H1 (cell line): ENCODE measurements at regions not wholly inside any gene's neighbourhood (a gene's known extent, or its start where the extent isn't known, plus 50 kb on each side); places are given as distances from the start of the nearest gene placed in this dataset.
A peak's percentile ranks its signal among the peaks of the same experiment; 100 is the strongest.
"Not testable (repeated sequence)": the region's sequence is repeated elsewhere in the genome, so short reads cannot be mapped to it uniquely, and the experiment has no call there.

ENCODE experiments used
- CTCF ChIA-PET: fragments of 300-600 bp; sonication (Branson Sonifier 250); formaldehyde crosslinking; loops from one replicate; lab custom pipeline; 2021; ENCODE audit not compliant: partially characterized antibody; lab: Charles Lee
- POLR2A ChIA-PET: fragments of 300-600 bp; sonication (Branson Sonifier 250); formaldehyde crosslinking; loops from one replicate; lab custom pipeline; 2021; ENCODE audit warnings: inconsistent platforms; ENCODE audit not compliant: partially characterized antibody; lab: Charles Lee
- DNase-seq, 2 experiments: peaks; one replicate each; pipeline versions ENCODE4 v3.0.0 to v3.0.0-alpha.2; 2010 to 2022; ENCODE audit warnings: low spot score in 2 of 2, low read depth in 1 of 2, mixed read lengths in 1 of 2
- FAIRE-seq: peaks from 2 replicates; lab custom pipeline; 2011; peaks lifted over from hg19 to GRCh38; lab: Jason Lieb, UNC
- H2AFZ ChIP-seq: 2 replicates; pipeline ENCODE4 v1.8.1; 2012; ENCODE audit warnings: low read length, inconsistent platforms
- H2AK5ac ChIP-seq: 2 replicates; pipeline ENCODE4 v1.6.1; 2013; ENCODE audit warnings: low read depth, low read length
- H2BK120ac ChIP-seq: replicated peaks from 2 replicates; pipeline ENCODE3; 2013; ENCODE audit warnings: low read depth, low read length, inconsistent platforms
- H2BK12ac ChIP-seq: 2 replicates; pipeline ENCODE4 v1.6.1; 2013; ENCODE audit warnings: low read depth, low read length
- H2BK15ac ChIP-seq: 2 replicates; pipeline ENCODE4 v1.6.1; 2013; ENCODE audit warnings: low read length
- H2BK20ac ChIP-seq: 2 replicates; pipeline ENCODE4 v1.6.1; 2013; ENCODE audit warnings: low read length
- H2BK5ac ChIP-seq: 2 replicates; pipeline ENCODE4 v1.6.1; 2013; ENCODE audit warnings: low read depth, low read length
- H3K14ac ChIP-seq: 2 replicates; pipeline ENCODE4 v1.6.1; 2013; ENCODE audit warnings: inconsistent platforms; ENCODE audit not compliant: insufficient read length
- H3K18ac ChIP-seq: 2 replicates; pipeline ENCODE4 v1.6.1; 2013; ENCODE audit warnings: low read length; ENCODE audit errors: extremely low read depth
- H3K23ac ChIP-seq: 2 replicates; pipeline ENCODE4 v1.6.1; 2013; ENCODE audit warnings: inconsistent platforms; ENCODE audit not compliant: insufficient read length
- H3K23me2 ChIP-seq: 2 replicates; pipeline ENCODE4 v1.6.1; 2013; ENCODE audit warnings: low read depth, low read length
- H3K27ac ChIP-seq: 2 replicates; pipeline ENCODE4 v1.6.1; 2011; ENCODE audit warnings: low read depth, low read length, inconsistent platforms
- H3K27me3 ChIP-seq, 4 experiments: replicated peaks in 1 of 4; 1 replicate in 1 of 4; 2 replicates in 3 of 4; pipeline versions ENCODE4 v1.6.1 to v1.8.1; 2011 to 2013; ENCODE audit warnings: low read length in 3 of 4, mild to moderate bottlenecking in 3 of 4, inconsistent platforms in 2 of 4, mixed read lengths in 2 of 4, moderate library complexity in 1 of 4; ENCODE audit not compliant: control insufficient read depth in 3 of 4, insufficient read depth in 3 of 4; ENCODE audit errors: extremely low read depth in 1 of 4
- H3K36me3 ChIP-seq, 4 experiments: 2 replicates each; pipeline versions ENCODE4 v1.6.1 to v1.8.1; 2011 to 2013; ENCODE audit warnings: mild to moderate bottlenecking in 4 of 4, low read length in 3 of 4, moderate library complexity in 2 of 4, control low read depth in 1 of 4, inconsistent platforms in 1 of 4; ENCODE audit not compliant: insufficient read depth in 4 of 4, control insufficient read depth in 2 of 4
- H3K4ac ChIP-seq: replicated peaks from 2 replicates; pipeline ENCODE3; 2013; ENCODE audit warnings: low read length, low read depth, mixed read lengths, inconsistent platforms; ENCODE audit not compliant: insufficient read length
- H3K4me1 ChIP-seq, 4 experiments: replicated peaks in 1 of 4; 1 replicate in 1 of 4; 2 replicates in 3 of 4; pipeline versions ENCODE4 v1.6.1 to v1.8.1; 2011 to 2013; ENCODE audit warnings: low read length in 3 of 4, inconsistent platforms in 2 of 4, mixed read lengths in 1 of 4; ENCODE audit not compliant: insufficient read depth in 4 of 4, control insufficient read depth in 3 of 4
- H3K4me2 ChIP-seq, 2 experiments: 2 replicates each; pipeline versions ENCODE4 v1.6.1 to v1.8.1; 2011 to 2013; ENCODE audit warnings: low read depth in 2 of 2, low read length in 2 of 2, control low read depth in 1 of 2, inconsistent platforms in 1 of 2, mild to moderate bottlenecking in 1 of 2; ENCODE audit not compliant: insufficient read depth in 1 of 2
- H3K4me3 ChIP-seq, 4 experiments: fragments of 200-600, 300-600 bp in 1 of 4; sonication (generic), shearing (Covaris generic), sonication (Bioruptor Twin) in 1 of 4; 2 replicates each; pipeline versions ENCODE4 v1.5.1 to v1.8.1; 2011 to 2016; ENCODE audit warnings: low read length in 4 of 4, low read depth in 3 of 4, control low read depth in 2 of 4, inconsistent platforms in 2 of 4, mild to moderate bottlenecking in 2 of 4, mixed read lengths in 1 of 4, moderate library complexity in 1 of 4; ENCODE audit not compliant: insufficient read depth in 2 of 4; ENCODE audit errors: extremely low read depth in 1 of 4
- H3K56ac ChIP-seq: replicated peaks from 2 replicates; pipeline ENCODE3; 2013; ENCODE audit warnings: low read depth, mild to moderate bottlenecking, mixed read lengths, low read length, inconsistent platforms; ENCODE audit not compliant: insufficient read length
- H3K79me1 ChIP-seq: 2 replicates; pipeline ENCODE4 v1.6.1; 2013; ENCODE audit warnings: low read depth, low read length, control low read depth
- H3K79me2 ChIP-seq, 2 experiments: 2 replicates each; pipeline versions ENCODE4 v1.6.1 to v1.8.1; 2012 to 2013; ENCODE audit warnings: low read length in 2 of 2, mild to moderate bottlenecking in 2 of 2, inconsistent platforms in 1 of 2; ENCODE audit not compliant: insufficient read depth in 2 of 2, control insufficient read depth in 1 of 2
- H3K9ac ChIP-seq, 4 experiments: replicated peaks in 1 of 4; 1 replicate in 1 of 4; 2 replicates in 3 of 4; pipeline versions ENCODE4 v1.6.1 to v1.8.1; 2011 to 2013; ENCODE audit warnings: low read depth in 3 of 4, low read length in 3 of 4, control low read depth in 2 of 4, mild to moderate bottlenecking in 2 of 4, moderate library complexity in 2 of 4, inconsistent platforms in 1 of 4; ENCODE audit errors: extremely low read depth in 1 of 4
- H3K9me3 ChIP-seq, 2 experiments: 2 replicates each; pipeline versions ENCODE4 v1.6.1 to v1.8.1; 2012 to 2013; ENCODE audit warnings: mild to moderate bottlenecking in 2 of 2, moderate library complexity in 2 of 2, control low read depth in 1 of 2, inconsistent platforms in 1 of 2, low read depth in 1 of 2, low read length in 1 of 2, mixed read lengths in 1 of 2; ENCODE audit not compliant: insufficient read depth in 2 of 2
- H4K20me1 ChIP-seq, 2 experiments: replicated peaks in 1 of 2; 2 replicates each; pipeline versions ENCODE3 to v1.8.1; 2011 to 2013; ENCODE audit warnings: inconsistent platforms in 2 of 2, low read length in 2 of 2, mild to moderate bottlenecking in 1 of 2; ENCODE audit not compliant: insufficient read depth in 2 of 2, control insufficient read depth in 1 of 2
- H4K5ac ChIP-seq: 2 replicates; pipeline ENCODE4 v1.6.1; 2013; ENCODE audit warnings: low read length, low read depth, mixed read lengths, inconsistent platforms; ENCODE audit not compliant: insufficient read length
- H4K8ac ChIP-seq: 2 replicates; pipeline ENCODE4 v1.8.0; 2013; ENCODE audit warnings: mild to moderate bottlenecking, moderate library complexity, low read length, inconsistent platforms; ENCODE audit not compliant: insufficient read depth; ENCODE audit errors: extremely low read depth
- H4K91ac ChIP-seq: replicated peaks from 2 replicates; pipeline ENCODE3; 2013; ENCODE audit warnings: low read length, mixed read lengths, inconsistent platforms; ENCODE audit not compliant: insufficient read length
- KDM1A ChIP-seq: fragments of 200-600, 300-600 bp; sonication (generic); IDR thresholded peaks from 2 replicates; pipeline ENCODE4 v1.7.1; 2016; ENCODE audit warnings: mild to moderate bottlenecking, low read length, borderline replicate concordance
- WGBS, 2 experiments: shearing (Covaris generic) in 1 of 2; methylation state at CpG; one replicate each; pipeline versions ENCODE4 v1.1.6 to v1.1.7; 2013 to 2015; ENCODE audit warnings: low lambda C conversion rate in 2 of 2, mixed read lengths in 2 of 2, inconsistent platforms in 1 of 2, low coverage in 1 of 2, missing lambda C conversion rate in 1 of 2; ENCODE audit not compliant: insufficient replicate concordance in 2 of 2, insufficient coverage in 1 of 2, insufficient read length in 1 of 2; ENCODE audit errors: extremely low coverage in 1 of 2, missing lambda C conversion rate in 1 of 2; 5-methylcytosine and 5-hydroxymethylcytosine counted together

DNA sequence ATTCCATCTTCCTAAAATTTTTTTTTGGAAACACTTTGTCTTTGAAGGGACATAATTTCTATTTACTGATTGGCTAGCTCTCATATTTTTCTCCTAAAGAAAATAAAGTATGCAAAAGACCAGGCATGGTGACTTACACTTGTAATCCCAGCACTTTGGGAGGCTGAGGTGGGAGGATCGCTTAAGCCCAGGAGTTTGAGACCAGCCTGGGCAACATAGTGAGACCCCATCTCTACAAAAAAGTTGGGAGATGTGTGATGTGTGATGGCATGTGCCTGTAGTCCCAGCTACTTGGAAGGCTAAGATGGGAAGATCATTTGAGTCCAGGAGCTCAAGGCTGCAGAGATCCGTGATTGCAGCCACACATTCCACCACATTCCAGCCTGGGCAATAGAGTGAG is 461.3 kb downstream of the KLF5 start:
- H3K36me3 ChIP-seq, H4K20me1 ChIP-seq, H3K23me2 ChIP-seq, H3K4me2 ChIP-seq, H4K8ac ChIP-seq, H2BK15ac ChIP-seq, H2BK20ac ChIP-seq, H2AFZ ChIP-seq, H4K5ac ChIP-seq, H3K27me3 ChIP-seq, POLR2A ChIA-PET, H2BK12ac ChIP-seq, H2BK120ac ChIP-seq, H2BK5ac ChIP-seq, H2AK5ac ChIP-seq, H4K91ac ChIP-seq, H3K9ac ChIP-seq, H3K79me1 ChIP-seq, H3K27ac ChIP-seq, FAIRE-seq, H3K4ac ChIP-seq, H3K9me3 ChIP-seq, H3K23ac ChIP-seq, H3K4me1 ChIP-seq, H3K18ac ChIP-seq, H3K4me3 ChIP-seq, H3K14ac ChIP-seq, DNase-seq, H3K79me2 ChIP-seq, H3K56ac ChIP-seq: not testable (repeated sequence)
- TF ChIP-seq KDM1A: peak; percentile 12; the same call in 1 of the 2 replicates
- CTCF ChIA-PET: interaction anchor here (0.6 to 1.0 kb wide), 2 partner anchors 15 to 68 kb away, joined by 3 to 4 read pairs; no protein-coding TSS in a partner anchor
- WGBS, 2 experiments: 84% methylated on average over 2 of the region's 2 CpGs; no CpG with 5 or more reads in 1 of the 2 experiments
